Calu3 (cell line): ENCODE measurements at regions not wholly inside any gene's neighbourhood (a gene's known extent, or its start where the extent isn't known, plus 50 kb on each side); places are given as distances from the start of the nearest gene placed in this dataset.

Source experiments
- BruUV-seq: library from RNA; stranded (reverse); fragments of 400-500 nt; replicated peaks from 2 replicates; lab custom pipeline; 2021; lab: Mats Ljungman, UMichigan
- CTCF ChIA-PET: fragments of 300-600 bp; sonication (Branson Sonifier 250); formaldehyde crosslinking; loops from one replicate; lab custom pipeline; 2022; ENCODE audit warnings: antibody characterized with exemption; lab: Charles Lee
- DNase-seq: peaks from one replicate; pipeline ENCODE4 v3.0.0; 2022
- H3K27ac Mint-ChIP-seq: one replicate; pipeline ENCODE4 v1.8.0; 2022; ENCODE audit warnings: mixed read lengths; ENCODE audit not compliant: unreplicated experiment
- H3K27me3 Mint-ChIP-seq: one replicate; pipeline ENCODE4 v1.8.0; 2022; ENCODE audit warnings: mixed read lengths; ENCODE audit not compliant: unreplicated experiment
- H3K36me3 Mint-ChIP-seq: one replicate; pipeline ENCODE4 v1.8.0; 2022; ENCODE audit warnings: mild to moderate bottlenecking, moderate library complexity, mixed read lengths; ENCODE audit not compliant: insufficient read depth, unreplicated experiment
- H3K4me1 Mint-ChIP-seq: one replicate; pipeline ENCODE4 v1.8.0; 2022; ENCODE audit warnings: mild to moderate bottlenecking, low read depth, mixed read lengths; ENCODE audit not compliant: unreplicated experiment
- H3K4me3 Mint-ChIP-seq: one replicate; pipeline ENCODE4 v1.8.0; 2022; ENCODE audit warnings: mild to moderate bottlenecking, low read depth, moderate library complexity, mixed read lengths; ENCODE audit not compliant: unreplicated experiment
- H3K9me3 Mint-ChIP-seq: one replicate; pipeline ENCODE4 v1.8.0; 2022; ENCODE audit warnings: low read depth, mixed read lengths; ENCODE audit not compliant: unreplicated experiment
- CTCF ChIP-seq: fragments of 200-600 bp; IDR thresholded peaks from one replicate; pipeline ENCODE4 v1.8.0; 2022; ENCODE audit warnings: antibody characterized with exemption; ENCODE audit not compliant: unreplicated experiment
- intact Hi-C: fragments of 100-400 bp; cut with micrococcal nuclease; formaldehyde crosslinking; loops from one replicate; pipeline ENCODE4 v1.10.0; 2022; ENCODE audit not compliant: unreplicated experiment

GRCh38 chr2:138190999-138191398 is 226.7 kb downstream of the HNMT start:
- Mint-ChIP-seq H3K4me1 (peaks cover 13% of the 10 kb centered on the region), H3K27me3 (no peaks in the 10 kb centered on the region), H3K4me3 (no peak overlapping the region), H3K9me3 (no peaks in the 10 kb centered on the region), H3K27ac (no peak overlapping the region), H3K36me3 (no peaks in the 10 kb centered on the region)
- intact Hi-C loops: no loop called here
- BruUV-seq: no TSS peak
- no peak for TF ChIP-seq CTCF
- no peak for DNase-seq
- CTCF ChIA-PET: no interaction called here

- peaks cover 13% of the 10 kb centered on the region for H3K4me1 Mint-ChIP-seq
- H3K9me3 Mint-ChIP-seq: no peaks in the 10 kb centered on the region
- no peak for DNase-seq
- no TSS peak for BruUV-seq
- CTCF ChIA-PET: no interaction called here
- no peak for TF ChIP-seq CTCF
- intact Hi-C loops: no loop called here
- H3K27ac Mint-ChIP-seq: no peak overlapping the region
- no peaks in the 10 kb centered on the region for H3K36me3 Mint-ChIP-seq
- H3K4me3 Mint-ChIP-seq: no peak overlapping the region
- H3K27me3 Mint-ChIP-seq: no peaks in the 10 kb centered on the region
Measured at GRCh38 chr2:138193416-138194213, 229.3 kb downstream of the HNMT start.

GRCh38 chr2:138201286-138201685 is 237.0 kb downstream of the HNMT start:
- intact Hi-C loops: no loop called here
- CTCF ChIA-PET: no interaction called here

GRCh38 chr2:138202762-138203161 is 238.5 kb downstream of the HNMT start:
- Mint-ChIP-seq H3K4me1 (peaks cover 8% of the 10 kb centered on the region), H3K27ac (no peak overlapping the region), H3K9me3 (peaks cover 4% of the 10 kb centered on the region), H3K4me3 (no peak overlapping the region), H3K27me3 (no peaks in the 10 kb centered on the region), H3K36me3 (no peaks in the 10 kb centered on the region)
- CTCF ChIA-PET: interaction anchor here (0.7 kb wide), 1 partner anchor 365 kb away, joined by 3 read pairs; no protein-coding TSS in a partner anchor
- TF ChIP-seq CTCF: no peak
- BruUV-seq: no TSS peak
- intact Hi-C loops: no loop called here
- no peak for DNase-seq

More at GRCh38 chr2:138201286-138201685, 237.0 kb downstream of the HNMT start:
- no TSS peak for BruUV-seq
- Mint-ChIP-seq H3K4me1 (peaks cover 8% of the 10 kb centered on the region), H3K27ac (no peak overlapping the region), H3K36me3 (no peaks in the 10 kb centered on the region), H3K4me3 (no peak overlapping the region), H3K27me3 (no peaks in the 10 kb centered on the region), H3K9me3 (peaks cover 4% of the 10 kb centered on the region)
- no peak for TF ChIP-seq CTCF
- no peak for DNase-seq
